HG02759 (cell line): ENCODE measurements at regions not wholly inside any gene's neighbourhood (a gene's known extent, or its start where the extent isn't known, plus 50 kb on each side); places are given as distances from the start of the nearest gene placed in this dataset.
"Not testable (repeated sequence)": the region's sequence is repeated elsewhere in the genome, so short reads cannot be mapped to it uniquely, and the experiment has no call there.

Experiments
- ATAC-seq: cut with Tn5 transposase; IDR thresholded peaks from one replicate; pipeline ENCODE4 v1.9.1; 2021; ENCODE audit warnings: mild to moderate bottlenecking, moderate library complexity; ENCODE audit not compliant: unreplicated experiment

DNA sequence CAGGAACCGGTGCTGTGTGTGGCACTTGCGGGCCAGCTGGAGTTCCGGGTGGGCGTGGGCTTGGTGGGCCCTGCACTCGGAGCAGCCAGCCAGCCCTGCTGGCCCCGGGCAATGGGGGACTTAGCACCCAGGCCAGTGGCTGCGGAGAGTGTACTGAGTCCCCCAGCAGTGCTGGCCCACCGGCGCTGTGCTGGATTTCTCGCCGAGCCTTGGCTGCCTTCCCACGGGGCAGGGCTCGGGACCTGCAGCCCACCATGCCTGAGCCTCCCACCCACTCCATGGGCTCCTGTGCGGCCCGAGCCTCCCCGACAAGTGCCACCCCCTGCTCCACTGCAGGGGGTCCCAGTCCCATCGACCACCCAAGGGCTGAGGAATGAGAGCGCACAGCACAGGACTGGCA is 252.8 kb upstream of the INTU start:
- ATAC-seq, result not testable (repeated sequence)

DNA sequence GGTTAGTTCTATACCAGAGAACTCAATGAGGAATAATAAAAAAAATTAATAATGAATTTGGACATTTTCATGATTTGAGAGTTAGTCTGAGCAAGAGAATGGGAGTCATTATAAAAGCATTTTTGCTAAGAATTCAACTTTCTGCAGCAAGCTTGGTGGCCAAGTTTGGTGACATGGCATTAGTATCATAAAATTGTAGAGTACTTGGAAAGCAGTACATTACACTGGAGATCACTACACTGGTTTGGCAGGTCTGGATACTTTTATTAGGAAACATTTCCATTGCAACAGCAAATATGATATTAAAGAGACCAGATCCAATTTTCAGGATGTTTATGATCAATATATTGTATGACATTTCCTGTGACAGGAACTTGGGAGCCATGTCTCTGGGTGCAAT is 249.1 kb upstream of the INTU start:
- no peak for ATAC-seq

DNA sequence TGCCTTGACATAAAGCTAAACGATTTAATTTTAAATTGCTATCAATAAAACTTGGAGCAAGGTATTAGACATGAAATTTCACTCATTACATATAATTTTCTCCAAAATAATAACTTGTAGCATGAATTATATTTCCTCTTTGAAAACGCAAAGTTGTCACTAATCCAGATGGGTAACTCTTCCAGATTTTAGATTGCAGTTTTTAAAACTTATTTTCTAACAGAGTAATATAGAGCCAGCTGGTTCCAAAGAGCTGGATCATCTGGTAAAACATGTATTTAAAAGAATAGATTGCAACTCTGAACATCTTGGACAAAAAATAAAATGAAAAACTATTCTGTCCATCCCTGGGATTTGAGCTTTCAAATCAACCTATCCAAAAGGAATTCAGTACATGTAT is 238.2 kb upstream of the INTU start:
- no peak for ATAC-seq

DNA sequence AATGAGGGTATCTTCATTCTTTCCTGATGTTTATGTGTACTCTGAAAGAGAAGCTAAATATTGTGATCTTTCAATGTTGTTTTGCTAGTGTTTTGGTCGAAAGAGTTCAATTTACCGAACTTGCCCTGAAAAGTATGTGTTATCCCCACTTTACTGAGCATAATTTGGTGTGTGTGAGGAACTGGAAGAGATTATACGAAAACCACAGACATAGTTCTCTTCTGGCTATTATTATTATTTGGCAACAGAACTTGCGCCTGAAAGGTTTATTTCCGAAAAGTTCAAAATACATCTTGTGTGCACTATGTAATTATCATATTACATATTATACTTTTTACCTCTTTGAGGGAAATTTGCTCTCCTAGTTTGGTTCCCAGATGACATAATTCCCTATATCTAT is 232.5 kb upstream of the INTU start:
- no peak for ATAC-seq

DNA sequence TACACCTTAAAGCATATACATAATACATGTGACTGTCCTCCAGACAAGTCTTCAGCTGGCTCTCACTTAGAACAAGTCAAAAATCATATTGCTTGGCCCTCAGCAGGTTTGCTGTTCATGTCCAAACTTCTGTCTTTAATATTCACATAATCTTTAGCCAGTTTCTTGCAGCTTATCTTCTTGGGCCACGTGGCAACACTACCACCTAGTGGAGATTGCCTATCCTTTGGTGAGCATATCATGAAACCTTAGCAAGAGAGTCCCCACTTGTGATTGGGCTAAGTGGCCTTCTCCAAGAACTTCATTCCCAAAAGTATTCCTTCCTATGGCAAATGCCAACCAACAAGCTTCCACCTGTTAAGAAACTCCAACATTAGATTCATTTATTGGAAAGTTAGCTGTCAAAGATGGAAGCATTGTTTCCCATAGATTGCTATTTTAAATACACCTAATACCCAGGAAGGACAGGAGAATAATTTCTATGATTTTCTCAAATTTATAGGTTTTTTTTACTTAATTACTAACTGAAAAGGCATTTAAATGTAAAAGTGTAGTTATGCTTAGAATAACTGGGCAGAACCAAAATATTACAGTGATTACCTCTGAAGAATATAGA is 231.9 kb upstream of the INTU start:
- ATAC-seq, result peak; percentile 94

DNA sequence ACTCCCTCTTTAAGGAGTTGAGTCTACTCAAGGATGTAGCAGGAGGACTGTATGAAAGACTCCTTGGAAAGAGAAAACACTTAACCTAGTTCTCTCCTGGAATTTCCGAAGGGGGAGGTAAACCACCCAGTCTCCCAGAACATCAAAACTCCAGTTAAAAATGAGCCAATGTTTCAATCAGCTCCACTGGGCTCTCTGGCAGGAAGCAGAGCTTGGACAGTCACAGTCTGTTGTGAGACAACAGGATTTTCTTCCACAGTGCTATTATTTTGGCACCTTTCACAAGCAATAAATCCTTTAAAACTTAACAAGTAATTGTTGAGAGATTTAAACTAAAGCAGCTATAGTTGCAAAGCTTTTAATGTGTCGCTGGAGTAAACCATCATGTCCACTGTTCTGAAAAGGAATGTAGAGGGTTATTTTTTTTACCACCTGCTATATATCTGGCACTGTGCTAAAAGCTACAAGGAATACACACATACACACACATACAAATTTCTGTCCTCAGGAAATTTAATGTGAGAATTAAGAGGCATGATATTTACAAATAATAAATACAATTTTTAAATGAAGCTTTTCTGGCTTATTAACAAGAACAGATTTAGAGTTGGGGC is 229.2 kb upstream of the INTU start:
- ATAC-seq, result no peak

DNA sequence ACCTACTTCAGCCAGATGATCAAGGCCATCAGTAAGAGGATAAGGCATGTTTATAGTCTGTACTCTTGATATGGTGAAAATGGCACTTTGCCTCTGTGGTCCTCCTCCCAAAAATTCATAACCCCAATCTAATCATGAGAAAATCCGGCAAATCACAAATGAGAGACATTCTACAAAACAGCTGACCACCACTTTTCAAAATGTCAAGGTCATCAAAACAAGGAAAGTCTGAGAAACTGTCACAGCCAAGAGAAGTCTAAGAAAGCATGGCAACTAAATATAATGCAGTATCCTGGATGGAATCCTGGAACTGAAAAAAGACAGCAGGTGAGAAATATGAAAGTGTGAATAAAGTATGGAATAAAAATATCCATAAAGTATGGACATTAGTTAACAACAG is 226.6 kb upstream of the INTU start:
- ATAC-seq, result no peak

DNA sequence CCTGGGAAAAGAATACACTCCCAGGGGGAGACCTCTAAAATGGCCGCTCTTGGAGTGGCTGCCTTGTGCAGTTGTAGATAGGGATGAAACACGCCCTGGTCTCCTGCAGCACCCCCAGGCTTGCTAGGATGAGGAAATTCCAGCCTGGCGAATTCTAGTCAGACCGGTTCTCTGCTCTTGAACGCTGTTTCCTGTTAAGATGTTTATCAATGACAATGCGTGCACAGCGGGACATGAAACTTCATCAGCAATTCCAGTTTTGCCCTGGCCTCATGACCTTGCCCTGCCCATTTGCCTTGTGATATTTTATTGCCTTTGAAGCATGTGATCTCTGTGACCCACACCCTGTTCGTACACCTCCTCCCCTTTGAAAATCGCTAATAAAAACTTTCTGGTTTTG is 225.2 kb upstream of the INTU start:
- not testable (repeated sequence) for ATAC-seq

DNA sequence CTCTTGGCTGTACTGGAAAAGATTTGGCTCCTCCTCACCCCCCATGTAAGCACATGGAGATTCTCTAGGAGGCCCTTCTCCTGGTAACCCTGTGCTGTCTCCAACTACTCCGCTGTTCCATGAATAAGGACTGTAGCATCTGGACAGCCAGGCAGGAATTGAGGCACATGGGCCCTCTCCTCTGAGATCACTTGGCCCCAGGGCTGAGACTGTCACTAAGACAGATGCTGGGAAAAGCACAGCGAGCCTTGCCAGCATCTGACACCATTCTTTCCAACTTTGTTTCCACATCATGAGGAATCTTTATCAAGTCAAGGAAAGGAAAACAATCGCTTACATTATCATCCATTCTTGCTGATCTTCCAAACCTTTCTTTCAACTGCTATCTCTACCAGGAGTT is 222.6 kb upstream of the INTU start:
- no peak for ATAC-seq

DNA sequence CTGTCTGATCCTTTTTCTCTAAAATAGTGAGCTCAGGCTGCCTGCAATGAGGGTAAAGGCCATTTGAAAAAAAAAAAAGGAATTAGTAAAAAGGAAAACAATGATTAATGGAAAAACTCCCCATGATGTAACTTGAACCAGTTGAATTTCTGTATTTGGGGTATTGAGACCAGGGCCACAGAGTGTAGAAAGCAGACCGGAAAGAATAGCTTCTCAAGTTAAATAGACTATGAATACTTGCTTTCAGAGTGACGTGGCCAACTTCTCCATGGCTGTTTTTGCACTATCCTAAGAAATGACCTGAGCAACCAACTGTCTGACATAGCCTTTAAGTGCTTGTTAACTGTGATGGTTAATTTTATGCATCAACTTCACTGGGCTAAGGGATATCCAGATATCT is 222.1 kb upstream of the INTU start:
- ATAC-seq, result no peak

DNA sequence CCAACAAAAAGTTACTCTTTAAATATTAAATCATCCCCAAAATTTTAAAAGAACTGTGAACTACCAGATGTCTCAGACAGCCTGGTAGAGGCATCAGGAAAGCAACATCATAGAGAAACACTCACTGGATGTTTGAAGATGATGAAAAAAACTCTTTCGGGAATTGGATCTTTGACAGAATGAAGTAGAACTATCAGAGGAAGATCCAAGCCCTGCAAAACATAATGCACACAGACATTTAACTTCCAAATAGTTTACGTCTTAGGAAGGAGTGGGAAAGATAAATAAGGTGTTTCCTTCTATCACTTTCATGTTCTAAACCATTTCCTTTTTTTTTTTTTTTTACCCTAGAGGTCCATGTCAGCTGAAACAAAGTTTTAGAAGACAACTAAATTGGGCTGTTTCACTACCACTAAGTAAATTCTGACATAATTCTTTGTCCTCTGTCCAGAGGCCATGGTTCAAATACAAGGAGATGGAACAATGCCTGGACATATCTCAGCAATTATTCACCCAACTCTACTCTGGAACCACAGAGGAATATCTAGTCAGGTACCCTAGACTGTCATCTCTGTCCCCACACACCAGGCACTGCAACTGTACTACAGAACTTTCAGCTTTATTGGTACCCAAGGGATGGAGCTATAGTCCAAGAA is 217.7 kb upstream of the INTU start:
- ATAC-seq, result no peak

DNA sequence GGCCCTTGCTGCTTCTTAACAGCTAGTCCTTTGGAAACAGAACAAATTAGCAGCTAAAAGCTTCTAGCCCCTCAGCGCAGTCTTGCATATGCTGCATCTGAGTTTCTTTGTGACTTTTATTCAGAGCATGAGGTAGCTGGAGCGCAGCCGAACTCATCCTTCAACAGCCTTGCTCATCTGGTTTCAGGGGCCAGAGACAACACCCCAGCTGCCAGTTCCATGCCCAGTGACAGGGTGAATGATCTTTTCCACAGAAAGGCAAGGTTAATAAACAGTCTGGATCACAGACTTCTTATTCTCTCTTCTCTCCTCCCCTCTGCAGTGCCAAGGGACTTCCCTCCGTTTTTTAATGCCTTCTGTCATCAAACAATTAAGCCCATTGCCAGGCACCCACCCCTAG is 216.6 kb upstream of the INTU start:
- no peak for ATAC-seq

DNA sequence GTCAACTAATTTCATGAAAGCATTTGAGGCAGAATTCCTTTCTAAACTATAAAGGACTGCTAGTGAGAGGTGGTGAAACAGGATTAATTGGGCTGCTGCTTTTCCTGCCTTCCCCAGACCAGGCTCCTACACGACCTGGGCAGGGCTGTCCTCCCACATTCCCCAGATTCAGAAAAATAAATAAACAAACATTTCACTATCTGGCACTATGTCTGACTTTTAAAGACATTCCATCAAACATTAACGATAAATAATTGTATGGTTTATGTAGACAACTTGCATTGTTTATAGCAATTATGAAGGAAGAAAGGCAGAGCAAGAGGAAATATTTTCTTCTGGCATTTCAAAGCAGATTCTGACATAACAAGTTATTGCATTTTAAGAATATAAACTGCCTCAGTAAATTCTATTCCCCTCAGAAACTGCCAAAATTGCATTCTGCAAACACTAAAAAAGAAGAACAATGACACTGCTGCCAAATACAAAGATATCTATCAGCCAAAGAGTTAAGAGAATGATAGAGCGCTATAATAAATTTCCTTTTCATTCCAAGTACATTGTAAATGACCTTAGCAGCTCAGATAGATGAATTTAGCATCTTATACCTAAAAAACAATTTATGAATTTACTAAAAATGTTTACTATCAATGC is 214.7 kb upstream of the INTU start:
- no peak for ATAC-seq

DNA sequence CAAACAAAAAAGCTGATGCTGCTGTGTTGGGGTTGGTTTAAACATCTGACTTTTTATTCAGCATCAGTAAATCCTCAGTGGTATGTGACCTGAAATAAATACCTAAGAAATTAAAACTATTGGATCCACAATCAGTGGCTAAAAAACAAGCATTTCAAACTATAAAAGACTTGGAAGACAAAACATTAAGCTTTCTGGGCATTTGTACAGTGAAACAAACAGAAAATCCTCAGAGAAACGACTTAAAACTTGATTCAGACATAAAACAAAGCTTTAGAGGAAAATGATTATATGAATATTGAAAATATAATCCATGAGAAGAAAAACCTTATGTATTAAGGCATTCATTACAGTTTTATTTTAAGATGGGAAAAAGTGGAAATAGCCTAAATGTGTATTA is 213.3 kb upstream of the INTU start:
- ATAC-seq, result no peak

DNA sequence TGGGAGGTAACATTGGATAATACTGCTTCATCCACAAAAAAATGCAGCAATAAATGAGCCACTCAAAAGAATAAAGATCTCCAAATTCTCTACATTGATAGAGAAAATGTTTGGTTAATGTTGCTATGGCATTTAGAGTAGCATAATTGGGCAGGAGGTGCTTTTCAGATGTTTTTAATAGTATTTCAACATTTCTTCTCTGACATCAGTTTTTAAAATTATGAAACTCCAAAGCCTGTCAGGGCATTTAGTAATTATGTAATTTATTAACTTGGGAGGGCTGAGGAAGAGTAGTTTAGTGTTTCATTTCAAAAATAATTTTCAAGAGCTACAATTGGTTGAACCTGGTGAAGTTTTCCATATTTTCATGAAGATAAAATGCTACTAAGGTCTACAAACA is 211.3 kb upstream of the INTU start:
- no peak for ATAC-seq

DNA sequence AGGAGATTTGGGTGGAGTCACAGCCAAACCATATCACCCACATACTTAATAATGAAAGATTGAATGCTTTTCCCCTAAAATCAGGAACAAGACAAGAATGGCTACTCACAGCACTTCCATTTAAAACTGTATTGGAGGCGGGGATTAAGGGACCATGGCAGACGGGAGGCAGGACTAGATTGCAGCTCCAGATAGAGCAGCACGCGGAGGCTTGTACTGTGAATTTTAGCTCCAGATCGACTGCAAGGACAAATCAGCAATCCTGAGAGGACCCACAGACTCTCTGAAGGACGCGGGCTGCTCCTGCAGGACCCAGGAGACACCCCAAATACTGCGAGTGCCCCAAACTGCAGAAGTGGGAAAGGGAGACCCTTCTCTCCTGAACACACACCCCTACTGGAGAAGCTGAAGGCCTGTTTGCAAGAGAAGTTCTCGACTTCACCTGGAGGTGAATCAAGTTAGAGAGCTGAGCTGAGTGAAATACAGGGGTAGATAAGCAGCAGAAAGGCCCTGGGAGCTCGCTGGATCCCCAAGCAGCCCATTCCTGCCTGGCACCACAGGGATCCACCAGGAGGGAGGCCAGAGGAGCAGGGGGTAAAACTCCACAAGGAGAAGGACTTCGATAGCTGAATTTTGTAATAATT is 207.4 kb upstream of the INTU start:
- no peak for ATAC-seq

DNA sequence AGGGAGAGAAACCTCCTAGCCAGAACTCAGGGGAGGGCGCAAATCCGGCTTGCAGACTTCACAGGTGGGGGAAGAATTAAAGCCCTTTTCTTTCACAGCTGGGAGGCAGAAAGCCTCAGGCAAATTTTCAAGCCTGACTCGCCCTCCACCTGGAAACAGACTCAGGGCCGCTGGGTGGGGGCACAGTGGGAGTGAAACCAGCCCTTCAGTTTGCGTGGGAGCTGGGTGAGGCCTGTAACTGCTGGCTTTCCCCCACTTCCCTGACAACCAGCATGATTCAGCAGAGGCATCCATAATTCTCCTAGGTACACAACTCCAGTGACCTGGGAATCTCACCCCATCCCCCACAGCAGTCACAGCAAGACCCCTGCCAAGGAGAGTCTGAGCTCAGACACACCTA is 206.9 kb upstream of the INTU start:
- no peak for ATAC-seq

DNA sequence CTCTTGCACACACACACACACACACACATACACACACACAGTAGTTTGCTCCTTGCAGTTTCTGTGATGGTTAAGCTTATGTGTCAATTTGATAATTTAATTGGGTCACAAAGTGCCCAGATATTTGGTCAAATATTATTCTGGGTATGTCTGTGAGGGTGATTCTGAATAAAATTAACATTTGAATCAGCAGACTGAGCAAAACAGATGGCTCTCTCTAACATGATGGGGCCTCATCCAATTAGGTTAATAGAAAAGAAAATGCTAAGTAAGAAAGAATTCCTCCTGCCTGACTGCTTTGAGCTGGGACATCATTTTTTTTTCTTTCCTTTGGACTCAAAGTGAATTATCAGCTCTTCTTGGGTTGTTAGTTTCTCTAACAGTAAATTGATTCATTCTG is 191.2 kb upstream of the INTU start:
- no peak for ATAC-seq

DNA sequence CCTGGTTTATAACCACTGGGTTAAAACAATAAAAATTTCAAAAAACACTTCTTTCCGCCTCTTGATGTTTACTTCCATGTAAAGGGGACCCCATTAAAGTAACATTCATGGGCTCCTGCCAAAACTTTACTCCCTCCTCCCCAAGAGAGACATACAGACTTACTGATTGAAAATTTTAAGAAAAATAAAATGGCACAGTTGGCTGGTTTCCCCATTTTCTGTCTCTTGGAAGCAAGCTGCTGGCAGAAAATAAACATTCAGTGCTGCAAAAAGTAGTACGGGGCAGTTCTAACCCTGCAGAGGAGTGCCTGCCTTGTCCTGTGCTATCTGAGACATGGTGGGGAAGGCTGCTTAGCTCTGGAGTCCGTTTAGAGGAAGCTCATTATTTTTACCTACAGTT is 187.3 kb upstream of the INTU start:
- ATAC-seq, result no peak

DNA sequence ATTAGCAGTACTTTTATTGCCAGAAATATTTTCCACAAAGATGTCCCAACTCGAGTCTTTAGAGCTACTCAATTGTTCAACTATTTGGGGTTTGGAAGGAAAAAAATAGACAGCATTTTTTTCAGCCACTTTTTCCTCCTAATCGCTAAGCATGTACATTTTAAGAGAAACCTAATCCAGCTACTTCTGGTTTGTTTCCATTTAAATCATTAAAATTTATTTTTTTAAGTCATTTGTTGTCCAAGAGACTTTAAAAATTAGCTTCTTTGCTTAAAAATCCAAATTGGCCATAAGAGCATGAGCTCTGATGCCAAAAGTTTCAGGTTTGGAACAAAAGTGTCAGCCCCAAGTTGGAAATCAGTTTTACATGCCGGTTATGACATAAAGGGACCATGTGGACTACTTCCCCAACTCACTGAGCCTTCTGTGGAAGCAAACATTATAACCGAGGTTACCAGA is 186.3 kb upstream of the INTU start:
- ATAC-seq, result no peak

DNA sequence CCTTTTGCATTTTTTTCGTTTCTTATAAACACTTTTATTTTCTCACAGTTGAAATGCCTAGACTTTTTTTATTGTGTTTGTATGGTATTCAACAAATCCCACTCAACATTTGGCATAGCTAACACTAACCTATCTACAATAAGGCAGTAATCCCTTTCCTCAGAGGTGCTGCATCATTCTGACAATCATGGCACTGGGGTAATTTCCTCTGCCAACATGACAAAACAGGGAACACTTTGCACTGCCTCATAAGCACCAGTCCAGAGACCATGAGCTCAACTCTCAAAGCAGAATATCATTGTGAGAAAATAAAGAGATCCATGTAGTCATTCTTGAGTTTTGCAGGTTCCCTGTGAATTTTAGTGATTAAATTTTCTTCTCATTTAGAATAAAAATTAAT is 183.8 kb upstream of the INTU start:
- no peak for ATAC-seq

DNA sequence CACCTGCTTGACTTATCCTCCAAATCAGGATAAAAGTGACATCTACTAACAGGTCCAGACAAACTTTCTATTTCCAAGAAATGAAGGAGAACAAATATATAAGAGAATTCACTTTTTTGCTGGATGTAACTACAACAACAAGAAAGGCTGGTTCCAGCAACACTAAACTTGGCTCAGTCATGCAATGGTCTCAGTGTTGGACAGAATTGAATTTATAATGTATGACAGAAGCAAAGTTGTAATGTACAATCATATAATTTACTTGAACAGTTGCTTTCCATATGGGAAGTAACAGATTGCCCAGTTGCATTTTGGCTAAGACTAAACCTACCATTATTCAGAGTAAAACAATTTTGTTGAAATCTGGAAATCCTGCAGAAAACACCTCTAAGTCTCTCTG is 183.3 kb upstream of the INTU start:
- ATAC-seq, result no peak
